ENCODE measurements at regions not wholly inside any gene's neighbourhood (a gene's known extent, or its start where the extent isn't known, plus 50 kb on each side); places are given as distances from the start of the nearest gene placed in this dataset.

- TF ChIP-seq, protein P1, sequence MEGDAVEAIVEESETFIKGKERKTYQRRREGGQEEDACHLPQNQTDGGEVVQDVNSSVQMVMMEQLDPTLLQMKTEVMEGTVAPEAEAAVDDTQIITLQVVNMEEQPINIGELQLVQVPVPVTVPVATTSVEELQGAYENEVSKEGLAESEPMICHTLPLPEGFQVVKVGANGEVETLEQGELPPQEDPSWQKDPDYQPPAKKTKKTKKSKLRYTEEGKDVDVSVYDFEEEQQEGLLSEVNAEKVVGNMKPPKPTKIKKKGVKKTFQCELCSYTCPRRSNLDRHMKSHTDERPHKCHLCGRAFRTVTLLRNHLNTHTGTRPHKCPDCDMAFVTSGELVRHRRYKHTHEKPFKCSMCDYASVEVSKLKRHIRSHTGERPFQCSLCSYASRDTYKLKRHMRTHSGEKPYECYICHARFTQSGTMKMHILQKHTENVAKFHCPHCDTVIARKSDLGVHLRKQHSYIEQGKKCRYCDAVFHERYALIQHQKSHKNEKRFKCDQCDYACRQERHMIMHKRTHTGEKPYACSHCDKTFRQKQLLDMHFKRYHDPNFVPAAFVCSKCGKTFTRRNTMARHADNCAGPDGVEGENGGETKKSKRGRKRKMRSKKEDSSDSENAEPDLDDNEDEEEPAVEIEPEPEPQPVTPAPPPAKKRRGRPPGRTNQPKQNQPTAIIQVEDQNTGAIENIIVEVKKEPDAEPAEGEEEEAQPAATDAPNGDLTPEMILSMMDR (IDR thresholded peaks at IDR 0.05 in 8 of 11, conservative IDR thresholded peaks at IDR 0.05 in 3 of 11), result no peak
- TF ChIP-seq POLR2A (IDR thresholded peaks at IDR 0.05) (no peak), POLR2AphosphoS5 (IDR thresholded peaks at IDR 0.05) (no peak)
Observed at GRCh38 chr13:50587115-50587514, 256.4 kb downstream of the DLEU7 start.
